ENCODE measurements at regions not wholly inside any gene's neighbourhood (a gene's known extent, or its start where the extent isn't known, plus 50 kb on each side); places are given as distances from the start of the nearest gene placed in this dataset.

- Histone ChIP-seq H3K79me2 (ENCODE audit: insufficient read depth, low read length) (no peaks in the 10 kb centered on the region), H3K4me1 (ENCODE audit: insufficient read depth, low read length, severe bottlenecking) (no peaks in the 10 kb centered on the region), H3K4me2 (ENCODE audit: low read length) (no peak overlapping the region), H3K9ac (ENCODE audit: low read length) (no peak overlapping the region), H3K27ac (ENCODE audit: low read depth, low read length, poor library complexity, severe bottlenecking) (no peak overlapping the region), H4K20me1 (ENCODE audit: insufficient read depth, low read length) (no peaks in the 10 kb centered on the region), H3K4me3 (ENCODE audit: low read depth, low read length, poor library complexity, severe bottlenecking) (no peak overlapping the region), H3K9me3 (ENCODE audit: low read length) (no peaks in the 10 kb centered on the region), H3K36me3 (ENCODE audit: insufficient read depth, low read length) (no peaks in the 10 kb centered on the region), H2AFZ (ENCODE audit: low read length) (no peak overlapping the region), H3K27me3 (ENCODE audit: insufficient read depth, low read length) (no peaks in the 10 kb centered on the region), H3K9me2 (ENCODE audit: low read depth, low read length) (no peaks in the 10 kb centered on the region), H3F3A (ENCODE audit: insufficient read depth, low read length) (no peaks in the 10 kb centered on the region)
- TF ChIP-seq EZH2 (IDR thresholded peaks at IDR 0.05; ENCODE audit: borderline replicate concordance, low read length): no peak
- TF ChIP-seq, protein P1, sequence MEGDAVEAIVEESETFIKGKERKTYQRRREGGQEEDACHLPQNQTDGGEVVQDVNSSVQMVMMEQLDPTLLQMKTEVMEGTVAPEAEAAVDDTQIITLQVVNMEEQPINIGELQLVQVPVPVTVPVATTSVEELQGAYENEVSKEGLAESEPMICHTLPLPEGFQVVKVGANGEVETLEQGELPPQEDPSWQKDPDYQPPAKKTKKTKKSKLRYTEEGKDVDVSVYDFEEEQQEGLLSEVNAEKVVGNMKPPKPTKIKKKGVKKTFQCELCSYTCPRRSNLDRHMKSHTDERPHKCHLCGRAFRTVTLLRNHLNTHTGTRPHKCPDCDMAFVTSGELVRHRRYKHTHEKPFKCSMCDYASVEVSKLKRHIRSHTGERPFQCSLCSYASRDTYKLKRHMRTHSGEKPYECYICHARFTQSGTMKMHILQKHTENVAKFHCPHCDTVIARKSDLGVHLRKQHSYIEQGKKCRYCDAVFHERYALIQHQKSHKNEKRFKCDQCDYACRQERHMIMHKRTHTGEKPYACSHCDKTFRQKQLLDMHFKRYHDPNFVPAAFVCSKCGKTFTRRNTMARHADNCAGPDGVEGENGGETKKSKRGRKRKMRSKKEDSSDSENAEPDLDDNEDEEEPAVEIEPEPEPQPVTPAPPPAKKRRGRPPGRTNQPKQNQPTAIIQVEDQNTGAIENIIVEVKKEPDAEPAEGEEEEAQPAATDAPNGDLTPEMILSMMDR (IDR thresholded peaks at IDR 0.05; ENCODE audit: low read length): no peak
Observed at GRCh38 chr2:84249140-84249539, 209.9 kb downstream of the SUCLG1 start.

- TF ChIP-seq EZH2 (IDR thresholded peaks at IDR 0.05; ENCODE audit: borderline replicate concordance, low read length): no peak
- TF ChIP-seq, protein P1 (IDR thresholded peaks at IDR 0.05; ENCODE audit: low read length): no peak
- H3K4me2 ChIP-seq (ENCODE audit: low read length): no peak overlapping the region
- H3K4me3 ChIP-seq (ENCODE audit: low read depth, low read length, poor library complexity, severe bottlenecking): no peak overlapping the region
Observed at GRCh38 chr2:84247532-84247931, 211.5 kb downstream of the SUCLG1 start.

DNA sequence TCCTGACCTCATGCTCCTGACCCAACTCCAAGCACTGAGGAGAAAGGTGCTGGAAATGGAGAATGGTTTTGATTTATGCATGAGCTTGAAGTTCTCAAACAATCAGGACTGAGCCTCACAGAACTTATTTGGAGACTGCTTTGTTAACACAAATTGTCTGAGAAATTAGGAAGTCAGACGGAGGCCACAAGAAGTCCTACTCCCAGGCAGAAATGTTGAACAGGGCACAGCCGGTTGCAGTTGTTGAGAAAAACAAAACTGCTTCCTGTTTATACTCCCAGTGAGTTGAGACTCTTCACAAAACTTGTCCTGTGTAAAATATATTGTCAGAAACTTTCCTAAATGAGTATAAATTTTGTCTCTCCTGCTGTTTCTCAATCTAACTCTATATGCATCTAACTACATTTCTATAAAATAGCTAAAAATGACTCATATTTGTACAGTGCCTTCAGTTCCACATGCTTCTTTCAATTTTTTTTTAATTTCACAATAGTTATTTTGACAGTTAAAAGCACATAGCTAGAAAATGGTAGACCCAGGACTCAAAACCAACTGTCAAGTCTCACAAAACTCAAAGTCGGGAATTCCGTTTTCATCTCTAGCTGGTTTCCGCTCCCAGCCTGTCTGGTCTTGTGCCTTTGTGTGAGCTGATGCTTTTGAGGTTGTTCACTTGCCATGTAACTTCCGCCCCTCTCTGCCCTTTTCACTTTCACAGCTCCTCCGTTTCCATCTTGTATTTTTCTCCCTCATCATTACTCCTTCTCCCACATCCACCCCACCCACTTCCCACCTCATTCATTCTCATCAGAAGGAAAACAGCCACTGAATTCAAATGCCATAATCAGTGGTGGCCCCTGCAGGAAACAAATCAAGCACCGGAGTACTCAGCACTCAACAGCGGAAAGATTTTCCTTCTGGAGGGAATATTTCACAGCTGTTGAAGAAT lies 215.0 kb downstream of the SUCLG1 start:
- H3F3A ChIP-seq (ENCODE audit: insufficient read depth, low read length): no peaks in the 10 kb centered on the region
- no peaks in the 10 kb centered on the region for H3K36me3 ChIP-seq (ENCODE audit: insufficient read depth, low read length)
- no peak overlapping the region for H3K4me2 ChIP-seq (ENCODE audit: low read length)

More at GRCh38 chr2:84247532-84247931, 211.5 kb downstream of the SUCLG1 start:
- H3K9ac ChIP-seq (ENCODE audit: low read length): no peak overlapping the region
- H3K27me3 ChIP-seq (ENCODE audit: insufficient read depth, low read length): no peaks in the 10 kb centered on the region; the same call in 1 of the 2 replicates
- H3F3A ChIP-seq (ENCODE audit: insufficient read depth, low read length): no peaks in the 10 kb centered on the region
- H3K9me3 ChIP-seq (ENCODE audit: low read length): no peaks in the 10 kb centered on the region
- no peaks in the 10 kb centered on the region for H3K79me2 ChIP-seq (ENCODE audit: insufficient read depth, low read length)
- H2AFZ ChIP-seq (ENCODE audit: low read length): no peak overlapping the region
- no peaks in the 10 kb centered on the region for H3K9me2 ChIP-seq (ENCODE audit: low read depth, low read length)
- no peaks in the 10 kb centered on the region for H3K36me3 ChIP-seq (ENCODE audit: insufficient read depth, low read length)
- no peaks in the 10 kb centered on the region for H3K4me1 ChIP-seq (ENCODE audit: insufficient read depth, low read length, severe bottlenecking)
- no peak overlapping the region for H3K27ac ChIP-seq (ENCODE audit: low read depth, low read length, poor library complexity, severe bottlenecking)
- H4K20me1 ChIP-seq (ENCODE audit: insufficient read depth, low read length): no peaks in the 10 kb centered on the region

More for the DNA sequence above, 215.0 kb downstream of the SUCLG1 start:
- H3K4me1 ChIP-seq (ENCODE audit: insufficient read depth, low read length, severe bottlenecking): no peaks in the 10 kb centered on the region
- no peak overlapping the region for H3K4me3 ChIP-seq (ENCODE audit: low read depth, low read length, poor library complexity, severe bottlenecking)
- no peak overlapping the region for H3K9ac ChIP-seq (ENCODE audit: low read length)
- no peak overlapping the region for H3K27ac ChIP-seq (ENCODE audit: low read depth, low read length, poor library complexity, severe bottlenecking)
- no peaks in the 10 kb centered on the region for H3K9me2 ChIP-seq (ENCODE audit: low read depth, low read length)
- TF ChIP-seq, protein P1 (IDR thresholded peaks at IDR 0.05; ENCODE audit: low read length): no peak
- no peak for TF ChIP-seq EZH2 (IDR thresholded peaks at IDR 0.05; ENCODE audit: borderline replicate concordance, low read length)
- H3K79me2 ChIP-seq (ENCODE audit: insufficient read depth, low read length): no peaks in the 10 kb centered on the region
- H3K27me3 ChIP-seq (ENCODE audit: insufficient read depth, low read length): no peaks in the 10 kb centered on the region; the same call in 1 of the 2 replicates
- H3K9me3 ChIP-seq (ENCODE audit: low read length): no peaks in the 10 kb centered on the region
- H4K20me1 ChIP-seq (ENCODE audit: insufficient read depth, low read length): no peaks in the 10 kb centered on the region
- H2AFZ ChIP-seq (ENCODE audit: low read length): no peak overlapping the region
